ENCODE measurements at regions not wholly inside any gene's neighbourhood (a gene's known extent, or its start where the extent isn't known, plus 50 kb on each side); places are given as distances from the start of the nearest gene placed in this dataset.

- TF ChIP-seq CTCF (IDR thresholded peaks at IDR 0.05) (peak in 2 of 3 experiments; percentile 22 to 55), POLR2A (IDR thresholded peaks at IDR 0.05) (no peak)
Measured at GRCh38 chr4:121484633-121485032, 103.8 kb upstream of the QRFPR start.

All from testis (tissue), 2 donors.